ENCODE measurements at regions not wholly inside any gene's neighbourhood (a gene's known extent, or its start where the extent isn't known, plus 50 kb on each side); places are given as distances from the start of the nearest gene placed in this dataset.

DNA sequence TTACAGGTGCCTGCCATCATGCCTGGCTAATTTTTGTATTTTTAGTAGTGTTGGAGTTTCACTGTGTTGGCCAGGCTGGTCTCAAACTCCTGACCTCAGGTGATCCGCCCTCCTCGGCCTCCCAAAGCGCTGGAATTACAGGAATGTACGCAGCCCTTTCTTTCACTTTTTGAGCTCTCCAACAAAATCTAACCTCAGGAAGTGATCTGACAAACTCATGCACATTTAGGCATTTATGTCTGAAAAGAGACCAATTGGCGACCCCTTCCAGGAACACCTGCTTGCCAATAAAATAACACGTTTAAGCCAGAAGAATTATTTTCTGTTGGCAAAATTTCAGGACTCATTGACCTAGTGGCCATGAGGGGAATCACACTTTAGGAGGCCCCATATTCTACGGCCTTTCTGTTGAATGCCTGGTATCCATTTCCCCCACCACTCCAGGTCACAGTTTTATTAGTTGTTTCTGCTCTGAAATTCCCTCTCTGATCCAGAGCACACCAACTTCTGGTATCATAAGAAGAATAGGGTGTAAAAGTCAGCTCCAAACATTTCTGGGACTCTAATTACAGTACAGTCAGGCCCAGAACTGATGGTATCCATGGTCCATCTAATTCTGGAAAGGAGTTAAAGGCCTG, 65.8 kb upstream of the FRMD4A start:
- DNase-seq (ENCODE audit: low read depth in 4 of 4, low spot score in 1 of 4): no peak

- DNase-seq (ENCODE audit: low read depth in 4 of 4, low spot score in 1 of 4): no peak
These were observed 63.5 kb upstream of the FRMD4A start for GRCh38 chr10:14394179-14394578.

GRCh38 chr10:14391342-14391741, 60.6 kb upstream of the FRMD4A start:
- DNase-seq (ENCODE audit: low read depth in 4 of 4, low spot score in 1 of 4): no peak

DNA sequence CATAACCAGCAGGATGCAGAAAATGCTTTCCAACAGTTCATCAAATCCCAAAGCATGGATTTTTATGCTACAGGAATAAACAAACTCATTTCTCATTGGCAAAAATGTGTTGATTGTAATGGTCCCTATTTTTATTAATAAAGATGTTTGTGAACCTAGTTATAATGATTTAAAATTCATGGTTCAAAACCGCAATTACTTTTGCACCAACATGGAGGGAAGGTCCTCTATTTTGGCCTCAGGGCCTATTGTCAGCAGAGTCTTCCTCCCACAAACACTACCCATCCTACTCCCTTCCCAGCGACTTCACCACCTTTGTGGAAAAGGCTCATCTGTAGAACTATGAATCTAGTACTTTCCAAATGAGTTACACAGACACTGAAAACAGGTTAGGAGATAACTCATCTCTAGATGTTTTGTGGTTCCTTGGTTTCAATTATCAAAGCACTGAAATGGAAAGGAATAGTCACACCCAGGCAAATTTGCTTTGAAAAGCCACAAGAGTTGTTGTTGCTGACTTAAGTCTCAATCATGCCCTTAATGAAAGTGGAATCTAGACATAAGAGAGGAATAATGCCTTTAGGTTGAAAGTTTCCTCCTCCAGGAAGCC, 59.4 kb upstream of the FRMD4A start:
- DNase-seq (ENCODE audit: low read depth in 4 of 4, low spot score in 1 of 4): peak in 2 of 4 experiments; percentile 19 to 28

DNA sequence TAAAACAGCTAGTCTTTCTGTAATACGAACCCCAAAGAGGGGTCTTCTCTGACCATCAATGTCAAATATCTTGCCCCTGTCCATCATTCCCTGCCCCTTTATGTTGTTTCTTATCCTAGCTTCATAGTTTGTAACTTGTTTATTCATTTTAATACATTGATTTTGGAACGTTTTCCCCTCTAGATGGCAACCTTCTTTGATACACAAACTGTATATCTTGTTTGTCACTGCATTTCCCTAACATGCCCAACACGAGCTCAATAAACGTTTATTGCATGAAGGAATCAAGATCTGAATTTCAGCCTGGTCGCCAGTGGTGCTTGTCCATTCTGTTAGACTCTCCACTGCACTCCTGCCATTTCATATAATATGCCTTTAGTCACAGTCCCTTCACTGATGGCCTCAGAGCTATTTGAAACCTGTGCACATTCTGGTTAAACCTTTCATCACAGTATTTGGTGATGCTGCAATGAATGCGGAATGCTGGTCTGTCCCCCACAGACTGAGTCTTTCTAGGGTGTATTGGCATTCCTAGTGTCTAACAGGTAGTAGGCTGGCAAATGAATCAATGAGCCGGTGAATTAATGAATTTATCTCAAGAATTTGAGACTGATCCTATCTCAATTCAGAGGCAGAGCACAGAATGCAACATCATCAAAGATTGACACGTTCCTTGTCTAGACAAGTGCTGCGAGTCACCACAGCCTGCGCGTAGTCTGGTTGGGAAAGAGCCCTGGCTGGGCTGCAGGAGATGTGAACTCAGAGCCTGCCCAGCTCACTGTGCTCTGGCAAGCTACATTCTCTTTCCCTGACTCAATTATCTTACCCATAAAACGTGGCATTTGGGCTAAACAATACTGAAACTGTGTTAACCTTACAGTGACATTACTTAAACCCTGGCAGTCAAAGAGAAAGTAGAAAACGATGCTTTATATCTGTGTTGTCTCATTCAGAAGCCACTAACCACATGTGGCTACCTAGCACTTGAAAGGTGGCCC, 55.2 kb upstream of the FRMD4A start:
- peak in 2 of 4 experiments; percentile 22 to 41 for DNase-seq (ENCODE audit: low read depth in 4 of 4, low spot score in 1 of 4)

- DNase-seq (ENCODE audit: low read depth in 4 of 4, low spot score in 1 of 4): no peak
These were observed 54.2 kb upstream of the FRMD4A start for GRCh38 chr10:14384915-14385314.

DNA sequence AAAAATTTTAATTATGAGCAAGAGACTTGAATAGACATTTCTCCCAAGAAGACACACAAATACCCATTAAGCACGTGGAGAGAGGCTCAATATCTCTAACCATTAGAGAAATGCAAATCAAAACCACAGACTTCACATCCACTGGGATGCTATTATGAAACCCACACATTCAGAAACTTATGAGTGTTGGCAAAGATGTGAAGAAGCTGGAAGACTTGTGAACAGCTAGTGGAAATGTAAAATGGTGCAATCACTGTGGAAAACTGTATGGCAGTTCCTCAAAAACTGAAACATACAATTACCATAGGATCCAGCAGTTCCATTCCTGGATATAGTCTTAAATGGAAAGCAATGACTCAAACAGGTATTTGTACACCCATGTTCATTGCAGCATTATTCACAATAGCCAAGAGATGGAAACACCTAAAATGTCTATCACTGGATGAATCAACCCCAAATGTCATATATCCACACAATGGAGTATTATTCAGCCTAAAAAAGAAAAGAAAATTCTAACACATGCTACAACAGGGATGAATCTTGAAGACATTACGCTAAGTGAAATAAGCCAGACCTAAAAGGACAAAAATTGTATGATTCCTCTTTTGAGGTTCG, 53.5 kb upstream of the FRMD4A start:
- DNase-seq (ENCODE audit: low read depth in 4 of 4, low spot score in 1 of 4): no peak

DNA sequence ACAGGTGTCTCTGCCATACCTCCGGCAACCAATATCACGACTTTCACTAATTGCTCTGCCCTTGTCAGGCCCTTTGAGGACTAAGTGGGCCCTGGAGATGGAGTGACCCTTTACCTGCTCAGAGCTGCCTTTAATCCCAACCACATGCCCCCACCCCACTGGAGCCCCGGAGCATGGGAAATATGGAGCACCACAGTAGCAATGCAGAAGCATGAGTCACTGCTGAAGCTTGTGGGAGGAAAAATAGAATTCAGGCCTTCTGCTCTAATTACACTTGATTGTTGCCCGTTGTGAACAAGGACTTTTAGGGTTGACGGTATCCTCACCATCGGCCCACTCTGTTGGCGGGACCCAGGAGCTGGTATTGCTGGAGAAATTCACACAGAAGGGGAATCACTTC, 52.5 kb upstream of the FRMD4A start:
- DNase-seq (ENCODE audit: low read depth in 4 of 4, low spot score in 1 of 4): no peak

DNA sequence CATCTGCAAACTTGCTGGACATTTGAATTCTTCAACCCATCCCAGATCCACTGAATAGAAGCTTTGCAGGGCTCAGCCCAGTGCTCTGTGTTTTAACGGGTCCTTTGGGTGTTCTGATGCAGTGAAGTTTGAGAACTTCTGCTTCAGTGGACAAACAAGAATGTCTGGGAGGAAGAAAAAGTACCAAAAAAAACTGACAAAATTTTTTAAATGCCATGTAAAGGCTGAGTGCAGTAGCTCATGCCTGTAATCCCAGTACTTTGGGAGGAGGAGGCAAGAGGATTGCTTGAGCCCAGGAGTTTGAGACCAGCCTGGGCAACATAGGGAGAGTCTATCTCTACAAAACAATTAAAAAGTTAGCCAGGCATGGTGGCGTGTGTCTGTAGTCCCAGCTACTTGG, 51.8 kb upstream of the FRMD4A start:
- DNase-seq (ENCODE audit: low read depth in 4 of 4, low spot score in 1 of 4): no peak

DNA sequence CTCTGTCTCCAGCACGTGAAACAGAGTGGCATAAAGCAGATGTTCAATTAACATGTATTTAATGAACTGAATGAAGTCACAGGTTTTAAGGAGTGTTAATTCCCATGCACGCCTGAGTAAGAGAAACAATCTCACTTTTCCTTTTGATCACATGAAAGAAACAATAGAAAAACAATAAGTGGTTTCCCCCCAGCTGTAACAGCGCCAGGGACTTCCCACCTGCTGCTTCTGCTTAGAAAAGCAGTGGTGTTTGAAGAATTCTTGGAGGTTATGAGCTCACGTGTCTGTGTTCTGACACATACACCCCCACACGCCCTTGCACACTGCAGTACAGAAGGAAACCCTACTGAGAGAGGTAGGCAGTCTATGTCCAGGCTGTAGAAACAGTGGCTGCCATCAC, 51.3 kb upstream of the FRMD4A start:
- DNase-seq (ENCODE audit: low read depth in 4 of 4, low spot score in 1 of 4): peak in 3 of 4 experiments; percentile 30 to 36 (median 35)

DNA sequence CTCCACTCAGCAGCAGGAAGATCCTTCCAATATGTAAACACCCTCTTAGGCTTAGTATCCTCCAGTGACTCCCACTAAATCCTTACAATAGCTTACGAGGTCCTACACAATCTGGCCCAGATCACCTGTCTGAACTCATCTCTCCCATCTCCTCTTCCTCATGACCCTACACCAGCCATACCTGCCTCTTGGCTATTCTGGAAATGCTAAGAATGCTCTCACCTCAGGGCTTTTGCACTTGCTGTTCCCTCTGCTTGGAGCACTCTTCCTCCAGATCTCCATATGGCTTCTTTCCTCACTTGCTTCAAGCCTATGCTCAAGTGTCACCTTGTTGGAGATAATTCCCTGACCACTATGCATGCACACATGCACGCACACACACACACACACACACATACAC, 50.8 kb upstream of the FRMD4A start:
- DNase-seq (ENCODE audit: low read depth in 4 of 4, low spot score in 1 of 4): no peak

DNA sequence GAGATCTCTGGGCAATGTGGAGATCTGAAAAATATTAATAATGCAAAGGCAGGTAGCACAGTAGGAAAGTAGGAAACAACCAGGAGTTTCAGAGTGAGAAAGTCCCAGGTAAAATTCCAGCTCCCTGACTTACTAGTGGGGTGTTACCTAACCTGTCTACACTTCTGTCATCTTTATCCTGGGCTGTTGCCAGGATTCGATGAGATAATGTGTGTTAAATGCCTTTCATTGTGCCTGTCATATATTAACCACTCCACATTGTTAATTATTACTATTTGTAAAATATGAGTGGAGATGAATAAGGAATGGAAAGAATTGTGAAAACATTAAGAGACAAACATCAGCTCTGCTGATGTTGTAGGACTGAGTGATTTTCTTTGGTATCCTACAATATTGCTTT, 50.0 kb upstream of the FRMD4A start:
- no peak for DNase-seq (ENCODE audit: low read depth in 4 of 4, low spot score in 1 of 4)

All from stimulated activated CD4-positive, alpha-beta T cell treated with anti-CD3 and anti-CD28 coated beads, Interleukin-1b, Interleukin-23, amount 100 ng/mL, for 24 hours (primary cell).